ENCODE measurements at regions not wholly inside any gene's neighbourhood (a gene's known extent, or its start where the extent isn't known, plus 50 kb on each side); places are given as distances from the start of the nearest gene placed in this dataset.

GRCh38 chr3:43217206-43217605 is 69.1 kb upstream of the SNRK start:
- TF ChIP-seq CTCF (conservative IDR thresholded peaks at IDR 0.05; ENCODE audit: low read depth, low read length), result no peak
- TF ChIP-seq POLR2A (IDR thresholded peaks at IDR 0.05; ENCODE audit: low read depth, low read length), result no peak
- no peak for TF ChIP-seq MAFK (IDR thresholded peaks at IDR 0.05; ENCODE audit: low read depth, low read length)
- TF ChIP-seq SMC3 (IDR thresholded peaks at IDR 0.05; ENCODE audit: low read depth, low read length), result no peak
- TF ChIP-seq ELK1 (IDR thresholded peaks at IDR 0.05; ENCODE audit: borderline replicate concordance, low read depth, low read length), result no peak
- no peak for TF ChIP-seq FOS (IDR thresholded peaks at IDR 0.05; ENCODE audit: low read depth, low read length)
- TF ChIP-seq CEBPB (IDR thresholded peaks at IDR 0.05; ENCODE audit: low read depth, low read length), result no peak
- TF ChIP-seq RCOR1 (IDR thresholded peaks at IDR 0.05; ENCODE audit: insufficient replicate concordance, low read length), result no peak
- no peak for TF ChIP-seq RAD21 (IDR thresholded peaks at IDR 0.05; ENCODE audit: low read length)
- TF ChIP-seq RFX5 (IDR thresholded peaks at IDR 0.05; ENCODE audit: low read depth, low read length), result no peak
- TF ChIP-seq MXI1 (IDR thresholded peaks at IDR 0.05; ENCODE audit: borderline replicate concordance, low read depth, low read length), result no peak

All from IMR-90 (cell line).